Activated T-cell treated with anti-CD3 and anti-CD28 coated beads, Interleukin-2, amount 50 U/mL, for 72 hours (primary cell): ENCODE measurements at regions not wholly inside any gene's neighbourhood (a gene's known extent, or its start where the extent isn't known, plus 50 kb on each side); places are given as distances from the start of the nearest gene placed in this dataset.

ENCODE experiments used
- ATAC-seq, 2 donors: fragments of 150-1000 bp; cut with Tn5 transposase; replicated peaks in 1 of 2; 2 replicates each; pipeline ENCODE4 v1.10.0; 2021; ENCODE audit warnings: moderate library complexity in 2 of 2, mild to moderate bottlenecking in 1 of 2
- DNase-seq, 2 donors: peaks; one replicate each; pipeline ENCODE4 v3.0.0; 2021 to 2022; ENCODE audit warnings: mixed read lengths in 1 of 2
- H3K27ac Mint-ChIP-seq: one replicate; pipeline ENCODE4 v1.8.0; 2022; ENCODE audit warnings: mild to moderate bottlenecking, moderate library complexity, mixed read lengths
- H3K27me3 Mint-ChIP-seq: one replicate; pipeline ENCODE4 v1.8.0; 2022; ENCODE audit warnings: low read depth, mixed read lengths
- H3K36me3 Mint-ChIP-seq, 2 donors: one replicate each; pipeline ENCODE4 v1.8.0; 2022; ENCODE audit warnings: mixed read lengths in 2 of 2, mild to moderate bottlenecking in 1 of 2; ENCODE audit not compliant: insufficient read depth in 2 of 2
- H3K4me1 Mint-ChIP-seq: one replicate; pipeline ENCODE4 v1.8.0; 2022; ENCODE audit warnings: low read depth, mixed read lengths
- H3K4me3 Mint-ChIP-seq, 2 donors: one replicate each; pipeline ENCODE4 v1.8.0; 2022; ENCODE audit warnings: mild to moderate bottlenecking in 2 of 2, mixed read lengths in 2 of 2, moderate library complexity in 2 of 2
- H3K9me3 Mint-ChIP-seq, 2 donors: one replicate each; pipeline ENCODE4 v1.8.0; 2022; ENCODE audit warnings: mixed read lengths in 2 of 2

GRCh38 chr15:31163769-31164572 lies 62.4 kb upstream of the TRPM1 start:
- DNase-seq (no peak), ATAC-seq (no peak)
- H3K27ac Mint-ChIP-seq, result peak overlapping the region; percentile 56

GRCh38 chr15:31164573-31164912 lies 63.0 kb upstream of the TRPM1 start:
- peak overlapping the region; percentile 56 for H3K27ac Mint-ChIP-seq
- no peaks in the 10 kb centered on the region for H3K27me3 Mint-ChIP-seq
- peaks cover 8% of the 10 kb centered on the region for H3K4me1 Mint-ChIP-seq
- DNase-seq (no peak), ATAC-seq (no peak)
- H3K9me3 Mint-ChIP-seq, result no peaks in the 10 kb centered on the region
- H3K4me3 Mint-ChIP-seq, result no peak overlapping the region
- H3K36me3 Mint-ChIP-seq, result no peaks in the 10 kb centered on the region

More at GRCh38 chr15:31163769-31164572, 62.4 kb upstream of the TRPM1 start:
- Mint-ChIP-seq H3K4me3 (no peak overlapping the region), H3K36me3 (no peaks in the 10 kb centered on the region), H3K4me1 (peaks cover 8% of the 10 kb centered on the region), H3K27me3 (no peaks in the 10 kb centered on the region), H3K9me3 (no peaks in the 10 kb centered on the region)

GRCh38 chr15:31169558-31169957 lies 68.0 kb upstream of the TRPM1 start:
- Mint-ChIP-seq H3K36me3 (no peaks in the 10 kb centered on the region), H3K27ac (no peak overlapping the region), H3K4me3 (no peak overlapping the region), H3K4me1 (peaks cover 8% of the 10 kb centered on the region), H3K9me3 (no peaks in the 10 kb centered on the region), H3K27me3 (no peaks in the 10 kb centered on the region)
- DNase-seq (no peak), ATAC-seq (no peak)

GRCh38 chr15:31171731-31172130 lies 70.2 kb upstream of the TRPM1 start:
- ATAC-seq, result no peak
- Mint-ChIP-seq H3K4me3 (no peak overlapping the region), H3K27me3 (no peaks in the 10 kb centered on the region), H3K36me3 (no peaks in the 10 kb centered on the region), H3K9me3 (no peaks in the 10 kb centered on the region), H3K4me1 (peaks cover 8% of the 10 kb centered on the region), H3K27ac (no peak overlapping the region)
- no peak for DNase-seq

- Mint-ChIP-seq H3K9me3 (no peaks in the 10 kb centered on the region), H3K27ac (no peak overlapping the region), H3K4me3 (no peak overlapping the region), H3K36me3 (no peaks in the 10 kb centered on the region), H3K4me1 (peaks cover 1% of the 10 kb centered on the region), H3K27me3 (no peaks in the 10 kb centered on the region)
- DNase-seq (no peak), ATAC-seq (no peak)
Observed at GRCh38 chr15:31172606-31173005, 71.1 kb upstream of the TRPM1 start.

GRCh38 chr15:31173790-31174450 lies 72.4 kb upstream of the TRPM1 start:
- no peaks in the 10 kb centered on the region for H3K36me3 Mint-ChIP-seq
- H3K4me3 Mint-ChIP-seq, result no peak overlapping the region
- peaks cover 12% of the 10 kb centered on the region for H3K4me1 Mint-ChIP-seq
- DNase-seq (no peak), ATAC-seq (no peak)
- H3K27me3 Mint-ChIP-seq, result no peaks in the 10 kb centered on the region
- H3K27ac Mint-ChIP-seq, result no peak overlapping the region
- H3K9me3 Mint-ChIP-seq, result no peaks in the 10 kb centered on the region

GRCh38 chr15:31175484-31175883 lies 74.0 kb upstream of the TRPM1 start:
- ATAC-seq (no peak), DNase-seq (no peak)
- Mint-ChIP-seq H3K4me1 (peaks cover 22% of the 10 kb centered on the region), H3K27me3 (no peaks in the 10 kb centered on the region), H3K4me3 (no peak overlapping the region), H3K9me3 (peaks cover 0 to under 1% of the 10 kb centered on the region in 2 donors), H3K27ac (no peak overlapping the region), H3K36me3 (peaks cover under 1 to 2% of the 10 kb centered on the region in 2 donors)

GRCh38 chr15:31177951-31178350 lies 76.4 kb upstream of the TRPM1 start:
- no peak overlapping the region for H3K4me3 Mint-ChIP-seq
- H3K36me3 Mint-ChIP-seq, result peaks cover 2 to 3% of the 10 kb centered on the region in 2 donors
- no peak for ATAC-seq
- H3K27ac Mint-ChIP-seq, result no peak overlapping the region
- H3K4me1 Mint-ChIP-seq, result peaks cover 22% of the 10 kb centered on the region
- H3K27me3 Mint-ChIP-seq, result no peaks in the 10 kb centered on the region
- H3K9me3 Mint-ChIP-seq, result peaks cover 0 to 2% of the 10 kb centered on the region in 2 donors
- no peak for DNase-seq

GRCh38 chr15:31178705-31179104 lies 77.2 kb upstream of the TRPM1 start:
- no peak for DNase-seq
- Mint-ChIP-seq H3K4me3 (no peak overlapping the region), H3K4me1 (peaks cover 22% of the 10 kb centered on the region), H3K27ac (no peak overlapping the region), H3K27me3 (no peaks in the 10 kb centered on the region), H3K36me3 (peaks cover 2 to 3% of the 10 kb centered on the region in 2 donors), H3K9me3 (peaks cover 0 to 2% of the 10 kb centered on the region in 2 donors)
- ATAC-seq, result no peak

GRCh38 chr15:31179693-31180092 lies 78.2 kb upstream of the TRPM1 start:
- no peak for DNase-seq
- Mint-ChIP-seq H3K4me1 (peaks cover 22% of the 10 kb centered on the region), H3K36me3 (peaks cover 2 to 3% of the 10 kb centered on the region in 2 donors), H3K27ac (peak overlapping the region; percentile 38), H3K9me3 (peaks cover 0 to 2% of the 10 kb centered on the region in 2 donors), H3K27me3 (no peaks in the 10 kb centered on the region), H3K4me3 (peak overlapping the region in 1 of 2 donors; percentile 25)
- ATAC-seq, result no peak

GRCh38 chr15:31193291-31193690 lies 91.8 kb upstream of the TRPM1 start:
- DNase-seq (no peak), ATAC-seq (no peak)
- peaks cover 4% of the 10 kb centered on the region for H3K27me3 Mint-ChIP-seq
- peaks cover 4% of the 10 kb centered on the region for H3K4me1 Mint-ChIP-seq
- no peak overlapping the region for H3K4me3 Mint-ChIP-seq
- H3K27ac Mint-ChIP-seq, result no peak overlapping the region
- H3K9me3 Mint-ChIP-seq, result peaks cover 10 to 11% of the 10 kb centered on the region in 2 donors
- peaks cover 8 to 9% of the 10 kb centered on the region in 2 donors for H3K36me3 Mint-ChIP-seq

- H3K9me3 Mint-ChIP-seq, result peaks cover 0 to 3% of the 10 kb centered on the region in 2 donors
- ATAC-seq (no peak), DNase-seq (no peak)
- peaks cover 15% of the 10 kb centered on the region for H3K4me1 Mint-ChIP-seq
- no peak overlapping the region for H3K4me3 Mint-ChIP-seq
- no peaks in the 10 kb centered on the region for H3K36me3 Mint-ChIP-seq
- H3K27me3 Mint-ChIP-seq, result peaks cover 9% of the 10 kb centered on the region
- no peak overlapping the region for H3K27ac Mint-ChIP-seq
Observed at GRCh38 chr15:31195871-31196270, 94.3 kb upstream of the TRPM1 start.

- peaks cover 28% of the 10 kb centered on the region for H3K4me1 Mint-ChIP-seq
- no peaks in the 10 kb centered on the region for H3K36me3 Mint-ChIP-seq
- H3K4me3 Mint-ChIP-seq, result no peak overlapping the region
- no peaks in the 10 kb centered on the region for H3K9me3 Mint-ChIP-seq
- peak; percentile 56 to 71 for DNase-seq
- peaks cover 9% of the 10 kb centered on the region for H3K27me3 Mint-ChIP-seq
- ATAC-seq, result peak; percentile 37 to 56
- no peak overlapping the region for H3K27ac Mint-ChIP-seq
Observed at GRCh38 chr15:31197497-31198414, 96.2 kb upstream of the TRPM1 start.
